ENCODE measurements at regions not wholly inside any gene's neighbourhood (a gene's known extent, or its start where the extent isn't known, plus 50 kb on each side); places are given as distances from the start of the nearest gene placed in this dataset.

GRCh38 chr17:77308861-77309726, 168.3 kb downstream of the SEC14L1 start:
- peak in 3 of 4 donors; percentile 26 to 43 (median 32) for ATAC-seq
- H3K27me3 ChIP-seq, result no peaks in the 10 kb centered on the region
- WGBS, 4 donors, result 67 to 76% (median 73%) methylated on average over 18 of the region's 18 CpGs
- no peaks in the 10 kb centered on the region for H3K9me3 ChIP-seq
- intact Hi-C loops (cut with DNase I), result no loop called here
- H3K4me3 ChIP-seq, result no peak overlapping the region
- no peaks in the 10 kb centered on the region for H3K36me3 ChIP-seq
- no peak for DNase-seq
- H3K4me1 ChIP-seq, result peaks cover 0 to 25% (median 9%) of the 10 kb centered on the region in 12 donors
- H3K27ac ChIP-seq, result peak overlapping the region in 1 of 12 donors; percentile 67
- TF ChIP-seq POLR2A (IDR thresholded peaks at IDR 0.05) (no peak), CTCF (IDR thresholded peaks at IDR 0.05) (no peak)

GRCh38 chr17:77310336-77310735, 169.6 kb downstream of the SEC14L1 start:
- no peak overlapping the region for H3K4me3 ChIP-seq
- DNase-seq (no peak), ATAC-seq (no peak)
- intact Hi-C loops (cut with DNase I), result no loop called here
- H3K4me1 ChIP-seq, result peaks cover 0 to 28% (median 9%) of the 10 kb centered on the region in 12 donors
- no peak overlapping the region for H3K27ac ChIP-seq
- 90 to 97% (median 92%) methylated on average over 16 to 19 of the region's 19 CpGs for WGBS, 4 donors
- no peaks in the 10 kb centered on the region for H3K9me3 ChIP-seq
- TF ChIP-seq CTCF (IDR thresholded peaks at IDR 0.05) (no peak), POLR2A (IDR thresholded peaks at IDR 0.05) (no peak)
- H3K36me3 ChIP-seq, result no peaks in the 10 kb centered on the region
- H3K27me3 ChIP-seq, result no peaks in the 10 kb centered on the region

GRCh38 chr17:77311371-77311981, 170.7 kb downstream of the SEC14L1 start:
- TF ChIP-seq POLR2A (IDR thresholded peaks at IDR 0.05), result no peak
- TF ChIP-seq CTCF (IDR thresholded peaks at IDR 0.05), result no peak
- no peak for ATAC-seq
- H3K9me3 ChIP-seq, result no peaks in the 10 kb centered on the region
- no peaks in the 10 kb centered on the region for H3K36me3 ChIP-seq
- no peak overlapping the region for H3K4me3 ChIP-seq
- 82 to 97% (median 86%) methylated on average over 13 to 15 of the region's 15 CpGs for WGBS, 4 donors
- H3K4me1 ChIP-seq, result peaks cover 0 to 39% (median 15%) of the 10 kb centered on the region in 12 donors
- intact Hi-C loops (cut with DNase I), result no loop called here
- H3K27me3 ChIP-seq, result no peaks in the 10 kb centered on the region
- peak in 2 of 5 donors; percentile 18 to 31 for DNase-seq
- H3K27ac ChIP-seq, result no peak overlapping the region

- DNase-seq (peak in 2 of 5 donors; percentile 28 to 52), ATAC-seq (no peak)
- no peaks in the 10 kb centered on the region for H3K9me3 ChIP-seq
- intact Hi-C loops (cut with DNase I), result no loop called here
- no peaks in the 10 kb centered on the region for H3K36me3 ChIP-seq
- no peaks in the 10 kb centered on the region for H3K27me3 ChIP-seq
- 81 to 89% (median 86%) methylated on average over 18 of the region's 18 CpGs for WGBS, 4 donors
- H3K4me1 ChIP-seq, result peaks cover 0 to 42% (median 15%) of the 10 kb centered on the region in 12 donors
- no peak for TF ChIP-seq CTCF (IDR thresholded peaks at IDR 0.05)
- TF ChIP-seq POLR2A (IDR thresholded peaks at IDR 0.05), result no peak
- H3K27ac ChIP-seq, result no peak overlapping the region
- no peak overlapping the region for H3K4me3 ChIP-seq
Measured at GRCh38 chr17:77312061-77312701, 171.4 kb downstream of the SEC14L1 start.
